ENCODE measurements at regions not wholly inside any gene's neighbourhood (a gene's known extent, or its start where the extent isn't known, plus 50 kb on each side); places are given as distances from the start of the nearest gene placed in this dataset.
"Not testable (repeated sequence)": the region's sequence is repeated elsewhere in the genome, so short reads cannot be mapped to it uniquely, and the experiment has no call there.

DNA sequence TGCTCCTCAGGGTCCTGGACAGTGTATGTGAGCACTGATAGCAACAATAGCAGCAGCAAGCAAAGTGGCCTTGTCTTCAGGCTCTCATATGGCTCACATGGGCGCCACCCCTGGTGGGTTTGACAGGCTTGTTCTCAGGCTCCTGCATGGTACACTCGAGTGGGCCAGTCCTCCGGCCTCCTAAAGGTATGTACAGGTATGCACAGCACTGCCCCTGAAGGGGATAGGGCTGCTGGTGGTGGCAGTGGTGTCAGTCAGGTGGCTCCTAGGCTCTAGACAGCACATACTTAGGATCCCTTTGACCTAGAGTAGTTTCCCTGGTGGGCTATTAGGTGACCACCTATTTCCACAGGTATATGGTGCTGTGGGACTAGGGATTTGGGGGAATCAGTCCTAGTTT, 79.8 kb downstream of the LGALS9B start:
- H3K4me3 Mint-ChIP-seq, H3K9me3 Mint-ChIP-seq, H3K27ac Mint-ChIP-seq, H3K36me3 Mint-ChIP-seq, CTCF ChIA-PET, DNase-seq, H3K4me1 Mint-ChIP-seq, H3K27me3 Mint-ChIP-seq: not testable (repeated sequence)

DNA sequence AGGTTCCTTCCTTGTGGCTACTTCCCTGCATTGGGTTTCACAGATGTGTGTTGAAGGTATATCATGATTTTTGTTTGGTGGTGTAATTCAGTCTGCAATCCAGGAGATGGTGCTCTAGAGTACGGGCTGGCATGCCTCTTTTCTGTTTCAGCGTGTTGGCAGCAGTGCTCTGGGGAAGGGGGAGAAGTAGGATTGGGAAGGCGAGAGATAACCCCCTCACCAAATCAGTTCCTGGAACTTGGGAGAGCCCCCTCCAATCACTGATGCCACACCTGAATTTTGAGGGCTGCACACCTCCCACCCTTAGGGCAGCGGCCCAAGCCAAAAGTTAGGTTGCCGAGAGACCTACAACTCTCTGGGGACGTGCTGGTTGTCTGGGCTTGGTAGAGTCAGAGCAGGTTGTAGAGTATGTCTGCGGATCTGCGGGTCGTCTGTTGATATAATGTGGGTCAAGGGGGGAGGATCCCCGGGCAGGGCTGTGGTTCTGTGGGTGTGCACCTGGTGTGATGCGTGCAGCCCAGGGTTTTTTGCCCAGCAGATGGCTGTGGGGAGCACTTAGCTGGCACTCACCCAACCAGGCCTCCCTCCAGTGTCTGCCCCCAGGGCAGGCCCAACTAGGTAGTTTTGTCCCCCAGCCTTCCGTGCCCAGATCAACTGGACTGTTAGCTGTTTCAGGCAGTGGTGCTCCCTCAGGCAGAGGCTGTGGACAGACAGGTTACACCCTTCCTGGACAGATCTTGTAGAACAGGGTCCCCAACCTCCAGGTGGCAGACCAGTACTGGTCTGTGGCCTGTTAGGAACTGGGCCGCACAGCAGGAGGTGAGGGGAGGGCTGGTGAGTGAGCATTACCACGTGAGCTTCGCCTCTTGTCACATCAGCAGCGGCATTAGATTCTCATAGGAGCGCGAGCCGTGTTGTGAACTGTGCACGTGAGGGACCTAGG, 85.7 kb downstream of the LGALS9B start:
- peak; percentile 33 for DNase-seq
- H3K27me3 Mint-ChIP-seq, CTCF ChIA-PET, H3K9me3 Mint-ChIP-seq, H3K27ac Mint-ChIP-seq, H3K4me3 Mint-ChIP-seq, H3K36me3 Mint-ChIP-seq, H3K4me1 Mint-ChIP-seq: not testable (repeated sequence)

DNA sequence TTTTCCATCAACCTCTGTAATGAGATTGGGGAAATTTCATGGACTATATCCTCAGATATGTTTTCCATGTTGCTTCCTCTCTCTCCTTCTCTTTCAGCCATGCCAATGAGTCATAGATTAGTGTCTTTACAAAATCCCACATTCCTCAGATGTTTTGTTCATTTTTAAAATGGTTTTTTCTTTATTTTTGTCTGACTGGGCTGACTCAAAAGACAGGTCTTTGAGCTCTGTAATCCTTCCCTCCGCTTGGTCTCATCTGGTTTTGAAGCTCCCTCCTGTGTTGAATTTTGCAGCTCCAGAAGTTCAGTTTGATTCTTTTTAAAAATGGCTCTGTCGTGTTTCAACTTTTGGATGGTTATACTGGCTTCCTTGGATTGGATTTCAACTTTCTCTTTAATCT, 86.7 kb downstream of the LGALS9B start:
- DNase-seq, H3K36me3 Mint-ChIP-seq, H3K27ac Mint-ChIP-seq, H3K4me1 Mint-ChIP-seq, H3K4me3 Mint-ChIP-seq, CTCF ChIA-PET, H3K9me3 Mint-ChIP-seq: not testable (repeated sequence)
- peaks cover 17% of the 10 kb centered on the region for H3K27me3 Mint-ChIP-seq

GRCh38 chr17:20379251-20379650, 88.1 kb downstream of the LGALS9B start:
- H3K4me1 Mint-ChIP-seq, CTCF ChIA-PET, H3K36me3 Mint-ChIP-seq, H3K9me3 Mint-ChIP-seq, DNase-seq, H3K4me3 Mint-ChIP-seq, H3K27ac Mint-ChIP-seq: not testable (repeated sequence)
- H3K27me3 Mint-ChIP-seq = peaks cover 20% of the 10 kb centered on the region

DNA sequence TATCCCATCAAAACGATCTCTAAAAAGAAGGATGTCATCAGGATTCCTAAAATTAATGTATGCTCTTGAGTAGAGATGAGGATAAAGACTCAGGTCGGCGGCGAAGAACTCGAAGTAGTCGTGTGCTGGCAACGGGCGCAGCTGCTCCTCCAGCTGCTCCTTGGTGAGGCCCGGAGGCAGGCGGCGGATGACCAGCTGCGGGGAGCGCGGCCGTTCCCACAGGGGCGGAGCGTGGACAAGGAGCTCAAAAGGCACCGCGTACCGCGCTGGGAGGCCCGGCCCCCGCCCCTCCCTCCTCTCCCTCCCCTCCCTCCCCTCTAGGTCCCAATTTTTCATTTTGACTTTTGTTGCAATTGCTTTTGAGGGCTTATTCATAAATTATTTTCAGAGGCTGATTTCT, 90.7 kb downstream of the LGALS9B start:
- CTCF ChIA-PET, H3K4me1 Mint-ChIP-seq, DNase-seq, H3K9me3 Mint-ChIP-seq, H3K27ac Mint-ChIP-seq, H3K4me3 Mint-ChIP-seq, H3K36me3 Mint-ChIP-seq: not testable (repeated sequence)
- H3K27me3 Mint-ChIP-seq = peaks cover 20% of the 10 kb centered on the region

- CTCF ChIA-PET, H3K4me1 Mint-ChIP-seq, H3K27ac Mint-ChIP-seq, H3K36me3 Mint-ChIP-seq, H3K4me3 Mint-ChIP-seq, DNase-seq, H3K9me3 Mint-ChIP-seq: not testable (repeated sequence)
- peaks cover 15% of the 10 kb centered on the region for H3K27me3 Mint-ChIP-seq
These were observed 91.6 kb downstream of the LGALS9B start for GRCh38 chr17:20375745-20376144.

Data from activated naive CD4-positive, alpha-beta T cell treated with anti-CD3 and anti-CD28 coated beads, Interleukin-2, amount 10 ng/mL, durations not matched to agents 7 days and 5 days (primary cell).